Osteoblast (primary cell): ENCODE measurements at regions not wholly inside any gene's neighbourhood (a gene's known extent, or its start where the extent isn't known, plus 50 kb on each side); places are given as distances from the start of the nearest gene placed in this dataset.

Source experiments
- DNase-seq: peaks from one replicate; pipeline ENCODE4 v3.0.0; 2011; ENCODE audit warnings: low spot score, mixed read lengths; ENCODE audit not compliant: insufficient read length; ENCODE audit errors: missing footprints
- H2AFZ ChIP-seq: 2 replicates; pipeline ENCODE4 v1.6.0; 2011; ENCODE audit warnings: mild to moderate bottlenecking, low read length
- H3K27ac ChIP-seq: 2 replicates; pipeline ENCODE4 v1.5.1; 2011; ENCODE audit warnings: mild to moderate bottlenecking, low read depth, low read length, moderate library complexity
- H3K27me3 ChIP-seq: 2 replicates; pipeline ENCODE4 v1.6.0; 2012; ENCODE audit warnings: mild to moderate bottlenecking, control low read depth, inconsistent platforms, low read length, moderate library complexity; ENCODE audit not compliant: insufficient read depth
- H3K36me3 ChIP-seq: 2 replicates; pipeline ENCODE4 v1.5.1; 2011; ENCODE audit warnings: mild to moderate bottlenecking, low read length, control low read depth, moderate library complexity; ENCODE audit not compliant: insufficient read depth
- H3K4me1 ChIP-seq: 2 replicates; pipeline ENCODE4 v1.5.1; 2011; ENCODE audit warnings: mild to moderate bottlenecking, low read length, control low read depth, moderate library complexity; ENCODE audit not compliant: insufficient read depth
- H3K4me2 ChIP-seq: 2 replicates; pipeline ENCODE4 v1.6.0; 2011; ENCODE audit warnings: mild to moderate bottlenecking, low read length; ENCODE audit not compliant: insufficient read depth
- H3K4me3 ChIP-seq: fragments of 200-600 bp; sonication (generic); 3 replicates; pipeline ENCODE4 v1.5.1; 2012; ENCODE audit warnings: mild to moderate bottlenecking, low read length, inconsistent platforms; ENCODE audit not compliant: insufficient read depth
- H3K79me2 ChIP-seq: 2 replicates; pipeline ENCODE4 v1.6.0; 2012; ENCODE audit warnings: mild to moderate bottlenecking, low read length, control low read depth, inconsistent platforms; ENCODE audit not compliant: insufficient read depth
- H3K9me3 ChIP-seq: 2 replicates; pipeline ENCODE4 v1.5.1; 2011; ENCODE audit warnings: low read depth, low read length, control low read depth
- H4K20me1 ChIP-seq: 2 replicates; pipeline ENCODE4 v1.6.0; 2012; ENCODE audit warnings: mild to moderate bottlenecking, low read length, control low read depth; ENCODE audit not compliant: insufficient read depth
- TF ChIP-seq, protein P1 (sequence below): IDR thresholded peaks from 2 replicates; pipeline ENCODE4 v1.5.1; 2011; ENCODE audit warnings: mild to moderate bottlenecking, low read depth, low read length, moderate library complexity; ENCODE audit errors: extremely low read depth

DNA sequence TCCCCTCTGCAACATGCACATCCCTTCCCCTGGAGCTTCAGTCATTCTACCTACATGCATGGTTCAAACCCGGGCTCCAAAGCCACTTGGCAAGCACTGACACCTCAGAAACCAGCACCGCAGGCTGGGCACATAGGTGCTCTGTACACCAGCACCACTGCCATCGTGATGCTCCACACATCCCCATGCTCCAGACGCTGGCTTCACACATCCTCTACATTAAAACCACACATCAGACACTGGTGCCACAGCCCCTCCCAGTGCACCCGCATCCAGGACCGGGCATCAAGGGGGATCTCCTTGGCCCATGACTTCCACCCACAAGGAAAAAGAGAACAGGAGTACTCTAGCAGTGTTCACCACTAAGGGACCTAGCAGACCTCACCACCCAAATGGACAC, 787.7 kb downstream of the CDH18 start:
- H2AFZ ChIP-seq = no peak overlapping the region
- H3K9me3 ChIP-seq = peaks cover 3% of the 10 kb centered on the region
- no peak overlapping the region for H3K4me3 ChIP-seq
- H3K4me2 ChIP-seq = no peak overlapping the region
- no peaks in the 10 kb centered on the region for H3K27me3 ChIP-seq
- H3K4me1 ChIP-seq = no peaks in the 10 kb centered on the region
- H3K27ac ChIP-seq = no peak overlapping the region
- TF ChIP-seq, protein P1, sequence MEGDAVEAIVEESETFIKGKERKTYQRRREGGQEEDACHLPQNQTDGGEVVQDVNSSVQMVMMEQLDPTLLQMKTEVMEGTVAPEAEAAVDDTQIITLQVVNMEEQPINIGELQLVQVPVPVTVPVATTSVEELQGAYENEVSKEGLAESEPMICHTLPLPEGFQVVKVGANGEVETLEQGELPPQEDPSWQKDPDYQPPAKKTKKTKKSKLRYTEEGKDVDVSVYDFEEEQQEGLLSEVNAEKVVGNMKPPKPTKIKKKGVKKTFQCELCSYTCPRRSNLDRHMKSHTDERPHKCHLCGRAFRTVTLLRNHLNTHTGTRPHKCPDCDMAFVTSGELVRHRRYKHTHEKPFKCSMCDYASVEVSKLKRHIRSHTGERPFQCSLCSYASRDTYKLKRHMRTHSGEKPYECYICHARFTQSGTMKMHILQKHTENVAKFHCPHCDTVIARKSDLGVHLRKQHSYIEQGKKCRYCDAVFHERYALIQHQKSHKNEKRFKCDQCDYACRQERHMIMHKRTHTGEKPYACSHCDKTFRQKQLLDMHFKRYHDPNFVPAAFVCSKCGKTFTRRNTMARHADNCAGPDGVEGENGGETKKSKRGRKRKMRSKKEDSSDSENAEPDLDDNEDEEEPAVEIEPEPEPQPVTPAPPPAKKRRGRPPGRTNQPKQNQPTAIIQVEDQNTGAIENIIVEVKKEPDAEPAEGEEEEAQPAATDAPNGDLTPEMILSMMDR = no peak
- H3K36me3 ChIP-seq = no peaks in the 10 kb centered on the region
- H4K20me1 ChIP-seq = no peaks in the 10 kb centered on the region
- H3K79me2 ChIP-seq = no peaks in the 10 kb centered on the region
- DNase-seq = no peak

DNA sequence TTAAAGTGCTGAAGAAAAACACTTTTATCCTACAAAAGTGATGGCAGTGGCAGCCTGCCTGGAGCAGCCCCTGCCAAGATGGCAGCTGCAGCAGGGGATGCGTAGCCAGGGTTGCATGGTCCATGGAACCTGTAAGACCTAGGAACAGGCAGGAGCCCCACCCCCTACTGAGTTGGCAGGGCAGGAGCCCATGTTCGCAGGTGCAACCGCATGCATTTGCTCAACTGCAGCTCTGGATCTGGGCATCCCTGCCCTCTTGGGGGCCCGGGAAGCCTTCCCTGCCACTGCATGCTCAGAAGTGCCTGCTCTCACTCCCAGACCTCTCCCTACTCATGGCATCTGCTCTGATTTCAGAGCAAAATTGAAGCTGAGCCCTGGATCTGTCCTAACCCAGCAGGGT, 779.6 kb downstream of the CDH18 start:
- Histone ChIP-seq H2AFZ (no peak overlapping the region), H3K27ac (no peak overlapping the region), H3K4me1 (no peaks in the 10 kb centered on the region), H3K27me3 (no peaks in the 10 kb centered on the region), H3K79me2 (no peaks in the 10 kb centered on the region), H3K9me3 (peaks cover 5% of the 10 kb centered on the region), H3K4me3 (no peak overlapping the region), H3K36me3 (no peaks in the 10 kb centered on the region), H4K20me1 (no peaks in the 10 kb centered on the region), H3K4me2 (no peak overlapping the region)
- DNase-seq = no peak
- TF ChIP-seq, protein P1 = no peak

DNA sequence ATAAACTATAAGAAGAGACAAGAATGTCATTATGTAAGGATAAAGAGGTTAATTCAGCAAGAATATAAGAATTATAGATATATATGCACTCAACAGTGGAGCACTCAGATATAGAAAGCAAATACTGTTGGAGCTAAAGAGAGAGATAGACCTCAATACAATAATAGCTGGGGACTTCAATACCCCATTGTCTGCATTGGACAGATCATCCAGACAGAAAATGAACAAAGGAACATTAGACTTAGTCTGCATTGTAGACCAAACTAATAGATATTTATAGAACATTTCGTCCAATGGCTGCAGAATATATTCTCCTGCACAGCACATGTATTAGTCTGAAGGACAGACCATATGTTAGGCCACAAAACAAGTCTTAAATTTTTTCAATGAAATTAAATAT, 777.1 kb downstream of the CDH18 start:
- Histone ChIP-seq H4K20me1 (no peaks in the 10 kb centered on the region), H3K4me3 (no peak overlapping the region), H3K27me3 (no peaks in the 10 kb centered on the region), H3K4me2 (no peak overlapping the region), H3K27ac (no peak overlapping the region), H3K36me3 (no peaks in the 10 kb centered on the region), H3K79me2 (no peaks in the 10 kb centered on the region), H3K9me3 (peaks cover 2% of the 10 kb centered on the region), H3K4me1 (no peaks in the 10 kb centered on the region), H2AFZ (no peak overlapping the region)
- no peak for DNase-seq
- TF ChIP-seq, protein P1 = no peak

DNA sequence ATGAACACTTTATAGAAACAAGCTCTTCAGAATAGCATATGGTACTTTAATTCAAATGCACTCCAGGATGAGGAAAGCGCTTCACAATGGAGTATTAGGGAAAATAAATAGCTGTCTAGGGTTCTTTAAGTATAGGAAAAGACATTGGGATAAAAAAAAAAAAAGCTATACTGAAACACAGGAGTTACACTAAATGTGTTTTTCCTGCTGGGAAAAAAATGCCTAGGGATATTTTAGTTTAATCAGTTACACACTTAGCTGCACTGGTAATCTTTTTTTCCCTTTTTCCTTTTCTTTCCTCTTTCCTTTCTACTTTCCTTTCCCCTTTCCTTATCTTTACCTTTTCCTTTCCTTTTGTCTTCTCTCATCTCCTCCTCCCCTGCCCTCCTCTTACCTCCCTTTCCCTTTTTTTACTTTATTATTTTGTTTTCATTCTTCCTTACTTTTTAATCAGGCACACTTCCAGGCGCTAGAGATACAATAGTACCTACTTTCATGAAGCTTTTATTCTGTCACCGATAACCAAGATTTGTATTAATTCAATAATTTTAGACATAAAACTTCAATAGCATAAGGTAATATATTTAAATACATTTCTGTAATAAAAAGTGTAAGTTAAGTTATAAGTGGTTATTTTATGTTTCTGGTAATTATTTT, 758.7 kb downstream of the CDH18 start:
- Histone ChIP-seq H3K79me2 (no peaks in the 10 kb centered on the region), H4K20me1 (no peaks in the 10 kb centered on the region)

More for the DNA sequence above, 758.7 kb downstream of the CDH18 start:
- H3K9me3 ChIP-seq = peaks cover 2% of the 10 kb centered on the region
- no peak overlapping the region for H3K27ac ChIP-seq
- TF ChIP-seq, protein P1 = no peak
- H3K4me2 ChIP-seq = no peak overlapping the region
- H3K27me3 ChIP-seq = no peaks in the 10 kb centered on the region
- peak; percentile 27 for DNase-seq
- H3K36me3 ChIP-seq = no peaks in the 10 kb centered on the region
- no peaks in the 10 kb centered on the region for H3K4me1 ChIP-seq
- no peak overlapping the region for H3K4me3 ChIP-seq
- H2AFZ ChIP-seq = no peak overlapping the region
